ENCODE measurements at regions not wholly inside any gene's neighbourhood (a gene's known extent, or its start where the extent isn't known, plus 50 kb on each side); places are given as distances from the start of the nearest gene placed in this dataset.

GRCh38 chr10:117804470-117805011 lies 242.2 kb downstream of the RAB11FIP2 start:
- TF ChIP-seq CTCF (IDR thresholded peaks at IDR 0.05), result no peak
- TF ChIP-seq POLR2A (IDR thresholded peaks at IDR 0.05), result no peak
